CD14-positive monocyte (primary cell): ENCODE measurements at regions not wholly inside any gene's neighbourhood (a gene's known extent, or its start where the extent isn't known, plus 50 kb on each side); places are given as distances from the start of the nearest gene placed in this dataset.

Source experiments
- DNase-seq, 3 donors: peaks; one replicate each; pipeline ENCODE4 v3.0.0-alpha.2; 2011 to 2022
- H2AFZ ChIP-seq: 2 replicates; pipeline ENCODE4 v1.6.0; 2012; ENCODE audit warnings: mild to moderate bottlenecking, low read depth, low read length, inconsistent platforms; ENCODE audit not compliant: insufficient read depth, poor library complexity, severe bottlenecking
- H3K27ac ChIP-seq, 2 donors: 1 replicate in 1 of 2; 2 replicates in 1 of 2; pipeline ENCODE4 v1.5.1; 2012 to 2013; ENCODE audit warnings: low read length in 2 of 2, control low read depth in 1 of 2, inconsistent platforms in 1 of 2, low read depth in 1 of 2, mild to moderate bottlenecking in 1 of 2
- H3K27me3 ChIP-seq, 2 donors: one replicate each; pipeline versions ENCODE4 v1.6.0 to v1.6.1; 2011 to 2013; ENCODE audit warnings: low read length in 2 of 2; ENCODE audit not compliant: control insufficient read depth in 2 of 2, insufficient read depth in 2 of 2
- H3K36me3 ChIP-seq, 2 donors: replicated peaks in 1 of 2; 1 replicate in 1 of 2; 2 replicates in 1 of 2; pipeline versions ENCODE4 v1.5.1 to v1.6.1; 2012 to 2013; ENCODE audit warnings: low read length in 2 of 2, control low read depth in 1 of 2, inconsistent platforms in 1 of 2, mild to moderate bottlenecking in 1 of 2; ENCODE audit not compliant: insufficient read depth in 2 of 2, control insufficient read depth in 1 of 2
- H3K4me1 ChIP-seq, 2 donors: 1 replicate in 1 of 2; 2 replicates in 1 of 2; pipeline versions ENCODE4 v1.5.1 to v1.6.1; 2012 to 2013; ENCODE audit warnings: low read length in 2 of 2, control low read depth in 1 of 2, inconsistent platforms in 1 of 2, mild to moderate bottlenecking in 1 of 2, moderate library complexity in 1 of 2; ENCODE audit not compliant: insufficient read depth in 2 of 2, control insufficient read depth in 1 of 2
- H3K4me2 ChIP-seq: replicated peaks from 2 replicates; pipeline ENCODE3; 2012; ENCODE audit warnings: low read length, moderate library complexity, mild to moderate bottlenecking; ENCODE audit not compliant: poor library complexity, severe bottlenecking; ENCODE audit errors: extremely low read depth
- H3K4me3 ChIP-seq, 3 experiments: fragments of 200-600 bp in 1 of 3; sonication (generic) in 1 of 3; replicated peaks in 1 of 3; 1 replicate in 2 of 3; 2 replicates in 1 of 3; pipeline ENCODE4 v1.5.1; 2011 to 2013; ENCODE audit warnings: low read length in 3 of 3, mild to moderate bottlenecking in 3 of 3, control low read depth in 2 of 3, low read depth in 2 of 3, inconsistent platforms in 1 of 3, moderate library complexity in 1 of 3
- H3K79me2 ChIP-seq: 2 replicates; pipeline ENCODE4 v1.6.0; 2012; ENCODE audit warnings: mild to moderate bottlenecking, control low read depth, inconsistent platforms, low read length, moderate library complexity; ENCODE audit not compliant: insufficient read depth
- H3K9ac ChIP-seq: 2 replicates; pipeline ENCODE4 v1.6.0; 2017; ENCODE audit warnings: low read length, mild to moderate bottlenecking; ENCODE audit not compliant: insufficient read depth, poor library complexity, severe bottlenecking
- H3K9me3 ChIP-seq, 2 donors: replicated peaks in 1 of 2; 1 replicate in 1 of 2; 2 replicates in 1 of 2; pipeline versions ENCODE4 v1.5.1 to v1.6.1; 2012 to 2013; ENCODE audit warnings: low read length in 2 of 2, control low read depth in 1 of 2; ENCODE audit not compliant: control insufficient read depth in 1 of 2, insufficient read depth in 1 of 2
- H4K20me1 ChIP-seq: 2 replicates; pipeline ENCODE4 v1.6.0; 2012; ENCODE audit warnings: mild to moderate bottlenecking, low read length, control low read depth, moderate library complexity; ENCODE audit not compliant: insufficient read depth
- H3K27ac Mint-ChIP-seq, 7 donors: one replicate each; pipeline ENCODE4 v1.8.0; 2020; ENCODE audit warnings: mild to moderate bottlenecking in 7 of 7, mixed read lengths in 7 of 7, moderate library complexity in 6 of 7, inconsistent platforms in 2 of 7
- H3K27me3 Mint-ChIP-seq, 3 donors: one replicate each; pipeline ENCODE4 v1.8.0; 2021 to 2022; ENCODE audit warnings: low read depth in 3 of 3, mild to moderate bottlenecking in 3 of 3, mixed read lengths in 3 of 3, moderate library complexity in 3 of 3, inconsistent platforms in 1 of 3
- H3K36me3 Mint-ChIP-seq, 2 donors: one replicate each; pipeline ENCODE4 v1.8.0; 2020; ENCODE audit warnings: mixed read lengths in 2 of 2, inconsistent platforms in 1 of 2, mild to moderate bottlenecking in 1 of 2
- H3K4me1 Mint-ChIP-seq: one replicate; pipeline ENCODE4 v1.8.0; 2020; ENCODE audit warnings: mild to moderate bottlenecking, mixed read lengths
- H3K4me3 Mint-ChIP-seq, 2 donors: one replicate each; pipeline ENCODE4 v1.8.0; 2020; ENCODE audit warnings: mild to moderate bottlenecking in 2 of 2, mixed read lengths in 2 of 2, moderate library complexity in 1 of 2
- H3K9me3 Mint-ChIP-seq, 7 donors: one replicate each; pipeline ENCODE4 v1.8.0; 2020 to 2022; ENCODE audit warnings: mixed read lengths in 7 of 7, mild to moderate bottlenecking in 6 of 7, moderate library complexity in 6 of 7, inconsistent platforms in 2 of 7
- WGBS: methylation state at CpG from one replicate; pipeline ENCODE4 v1.1.5; 2013; ENCODE audit warnings: missing lambda C conversion rate; ENCODE audit not compliant: insufficient coverage; 5-methylcytosine and 5-hydroxymethylcytosine counted together
- intact Hi-C, 2 donors: fragments of 100-400 bp; cut with micrococcal nuclease; formaldehyde crosslinking; loops; one replicate each; pipeline versions ENCODE4 v1.15.0 to v1.15.1; 2023
- TF ChIP-seq, protein P1 (sequence below): fragments of 200-600 bp; IDR thresholded peaks from one replicate; pipeline ENCODE4 v1.8.0; 2022; ENCODE audit warnings: antibody characterized with exemption, mild to moderate bottlenecking

DNA sequence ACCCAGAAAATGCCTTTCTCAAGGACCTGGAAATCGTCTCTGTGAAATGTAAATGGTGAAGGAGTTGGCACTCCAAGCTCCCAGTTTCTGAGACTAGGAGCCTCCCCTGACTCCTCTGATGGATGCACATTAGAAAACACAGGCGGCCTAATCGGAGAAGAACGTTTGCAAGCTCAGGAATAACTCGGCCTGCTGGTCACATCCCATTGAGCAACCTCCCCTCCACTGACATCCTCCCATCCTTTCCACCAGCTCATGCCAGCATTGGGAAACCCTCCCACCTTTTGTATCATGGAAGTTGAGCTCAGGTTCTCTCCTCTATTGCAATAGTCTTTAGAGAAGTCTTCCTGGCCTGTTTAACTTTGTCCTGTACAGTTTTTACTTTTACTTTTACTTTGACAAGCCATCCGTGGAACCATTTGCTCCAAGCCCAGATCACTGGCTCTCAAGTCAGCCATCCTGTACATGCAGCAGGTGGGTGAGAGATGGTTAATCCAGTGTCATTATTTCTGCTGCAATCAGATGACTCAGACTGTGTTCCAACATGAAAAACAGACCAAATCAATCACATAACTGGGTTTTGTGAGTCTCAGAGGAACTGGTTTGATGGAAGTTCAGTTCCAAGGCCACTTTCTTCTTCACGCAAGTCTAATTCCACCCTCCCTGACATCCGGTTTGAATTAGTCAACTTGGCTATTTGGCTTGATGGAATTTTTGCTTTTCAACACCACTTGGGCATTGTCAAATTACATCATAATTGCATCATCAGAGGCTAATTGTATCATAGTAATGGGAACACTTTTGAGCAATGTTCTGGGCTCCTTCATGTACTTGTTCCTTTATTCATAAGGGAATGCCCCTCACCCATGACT lies 619.4 kb upstream of the CDH4 start:
- Histone ChIP-seq H3K9ac (no peak overlapping the region), H3K4me2 (no peak overlapping the region), H2AFZ (no peak overlapping the region), H3K4me1 (no peaks in the 10 kb centered on the region), H3K27me3 (no peaks in the 10 kb centered on the region), H3K79me2 (no peaks in the 10 kb centered on the region), H3K36me3 (no peaks in the 10 kb centered on the region), H3K4me3 (no peak overlapping the region), H4K20me1 (no peaks in the 10 kb centered on the region), H3K27ac (no peak overlapping the region), H3K9me3 (no peaks in the 10 kb centered on the region)
- DNase-seq: no peak
- Mint-ChIP-seq H3K9me3 (peaks cover 0 to 13% (median 2%) of the 10 kb centered on the region in 7 donors), H3K4me1 (no peaks in the 10 kb centered on the region), H3K36me3 (no peaks in the 10 kb centered on the region), H3K27ac (no peak overlapping the region), H3K4me3 (no peak overlapping the region), H3K27me3 (peaks cover 0 to 5% (median 3%) of the 10 kb centered on the region in 3 donors)
- intact Hi-C loops: no loop called here
- TF ChIP-seq, protein P1, sequence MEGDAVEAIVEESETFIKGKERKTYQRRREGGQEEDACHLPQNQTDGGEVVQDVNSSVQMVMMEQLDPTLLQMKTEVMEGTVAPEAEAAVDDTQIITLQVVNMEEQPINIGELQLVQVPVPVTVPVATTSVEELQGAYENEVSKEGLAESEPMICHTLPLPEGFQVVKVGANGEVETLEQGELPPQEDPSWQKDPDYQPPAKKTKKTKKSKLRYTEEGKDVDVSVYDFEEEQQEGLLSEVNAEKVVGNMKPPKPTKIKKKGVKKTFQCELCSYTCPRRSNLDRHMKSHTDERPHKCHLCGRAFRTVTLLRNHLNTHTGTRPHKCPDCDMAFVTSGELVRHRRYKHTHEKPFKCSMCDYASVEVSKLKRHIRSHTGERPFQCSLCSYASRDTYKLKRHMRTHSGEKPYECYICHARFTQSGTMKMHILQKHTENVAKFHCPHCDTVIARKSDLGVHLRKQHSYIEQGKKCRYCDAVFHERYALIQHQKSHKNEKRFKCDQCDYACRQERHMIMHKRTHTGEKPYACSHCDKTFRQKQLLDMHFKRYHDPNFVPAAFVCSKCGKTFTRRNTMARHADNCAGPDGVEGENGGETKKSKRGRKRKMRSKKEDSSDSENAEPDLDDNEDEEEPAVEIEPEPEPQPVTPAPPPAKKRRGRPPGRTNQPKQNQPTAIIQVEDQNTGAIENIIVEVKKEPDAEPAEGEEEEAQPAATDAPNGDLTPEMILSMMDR: no peak
- 90% methylated on average over 2 of the region's 8 CpGs for WGBS

DNA sequence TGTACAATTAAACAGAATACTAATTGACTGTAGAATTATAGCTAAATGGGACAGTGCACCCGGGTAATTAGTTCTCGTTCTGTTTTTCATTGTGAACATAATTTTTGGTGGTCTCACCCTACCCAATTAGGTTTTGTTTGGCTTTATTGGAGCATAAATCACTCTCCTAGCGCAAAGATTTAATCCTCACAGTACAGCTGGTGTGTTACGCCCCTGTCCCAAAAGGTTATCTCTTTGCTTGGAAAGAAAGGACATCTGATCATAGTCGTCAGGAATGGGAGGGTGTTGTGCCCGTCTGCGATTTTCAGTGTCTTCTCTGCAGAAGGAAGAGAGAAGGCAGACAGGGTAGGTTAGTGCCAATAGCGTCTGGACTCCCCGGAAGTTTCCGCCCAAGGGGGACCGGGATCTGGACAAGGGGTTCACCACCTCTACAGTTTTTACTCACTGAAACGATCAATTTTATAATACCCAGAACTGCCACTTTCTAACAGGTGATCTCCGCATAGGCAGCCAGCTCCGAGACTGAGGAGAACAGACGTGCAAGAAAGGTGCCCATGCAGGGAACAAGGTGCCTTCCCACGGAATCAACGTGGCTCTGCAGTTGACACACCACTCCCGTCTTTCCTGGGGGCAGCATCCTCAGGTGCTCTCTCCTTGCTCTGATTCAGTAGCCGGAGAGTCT lies 617.4 kb upstream of the CDH4 start:
- 96% methylated on average over 12 of the region's 19 CpGs for WGBS
- H3K27ac Mint-ChIP-seq: no peak overlapping the region
- H3K4me1 ChIP-seq: no peaks in the 10 kb centered on the region
- H3K36me3 Mint-ChIP-seq: no peaks in the 10 kb centered on the region
- no peak overlapping the region for H3K4me3 ChIP-seq
- H3K9me3 Mint-ChIP-seq: peaks cover 0 to 19% (median 0%) of the 10 kb centered on the region in 7 donors
- no peaks in the 10 kb centered on the region for H3K4me1 Mint-ChIP-seq
- no peaks in the 10 kb centered on the region for H3K36me3 ChIP-seq
- no peak overlapping the region for H3K9ac ChIP-seq
- H3K27me3 Mint-ChIP-seq: peaks cover 0 to 3% (median 1%) of the 10 kb centered on the region in 3 donors
- no peaks in the 10 kb centered on the region for H4K20me1 ChIP-seq
- no peaks in the 10 kb centered on the region for H3K27me3 ChIP-seq
- H3K4me3 Mint-ChIP-seq: no peak overlapping the region
- TF ChIP-seq, protein P1: no peak
- H3K79me2 ChIP-seq: no peaks in the 10 kb centered on the region
- H2AFZ ChIP-seq: no peak overlapping the region
- intact Hi-C loops: no loop called here
- H3K9me3 ChIP-seq: no peaks in the 10 kb centered on the region
- H3K4me2 ChIP-seq: no peak overlapping the region
- no peak for DNase-seq
- no peak overlapping the region for H3K27ac ChIP-seq
